ENCODE measurements at regions not wholly inside any gene's neighbourhood (a gene's known extent, or its start where the extent isn't known, plus 50 kb on each side); places are given as distances from the start of the nearest gene placed in this dataset.

DNA sequence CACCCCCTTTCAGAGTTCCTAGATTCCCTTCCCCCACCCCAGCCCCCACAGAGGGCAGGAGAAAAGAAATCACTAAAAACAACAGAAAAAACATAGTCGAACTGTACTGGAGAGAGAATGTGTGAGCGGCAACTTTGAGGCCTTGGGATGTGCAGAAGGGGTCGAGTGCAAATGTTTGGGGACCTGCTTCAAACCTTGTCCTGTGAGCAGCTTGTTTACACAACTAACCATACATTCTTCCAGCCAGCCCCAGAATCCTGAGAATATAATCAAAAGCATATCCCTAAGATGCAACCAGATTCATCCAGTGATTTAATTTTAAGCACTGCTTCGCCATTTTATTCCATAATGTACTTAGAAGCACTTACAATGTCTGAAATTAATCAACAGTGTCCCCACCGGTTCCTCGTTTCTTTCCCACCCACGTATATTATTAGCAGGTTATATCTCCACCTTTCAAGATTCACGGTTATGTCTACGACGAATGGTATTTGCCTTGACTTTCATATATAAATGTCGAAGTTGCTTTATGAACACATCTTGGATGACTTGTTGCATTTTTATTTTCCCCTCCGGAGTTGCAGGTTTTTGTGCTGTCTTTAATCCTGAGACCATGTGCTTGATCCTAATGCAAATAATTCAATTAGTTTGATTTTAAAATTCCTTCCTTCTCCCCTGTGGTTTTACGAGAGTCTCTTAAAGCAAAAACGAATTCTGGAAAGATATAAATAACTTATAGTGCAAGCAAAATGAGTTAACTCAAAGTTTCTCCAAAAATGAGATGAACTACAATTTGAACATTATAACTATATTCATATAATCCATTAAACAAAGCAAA is 107.6 kb downstream of the ZIC5 start:
- no peak overlapping the region for H3K4me2 ChIP-seq
- H3K27ac ChIP-seq, result no peak overlapping the region
- H3K4me1 ChIP-seq, result 0 out of 2 replicates have a peak, but pooled peaks cover 7% of the 10 kb centered on the region
- H3K9ac ChIP-seq, result no peak overlapping the region
- H3K36me3 ChIP-seq, result no peaks in the 10 kb centered on the region
- H3K4me3 ChIP-seq, result no peak overlapping the region
- no peaks in the 10 kb centered on the region for H3K9me3 ChIP-seq
- TF ChIP-seq Cebpa-rat (IDR thresholded peaks at IDR 0.05), result no peak
- H4K20me1 ChIP-seq, result no peaks in the 10 kb centered on the region
- no peaks in the 10 kb centered on the region for H3K27me3 ChIP-seq

DNA sequence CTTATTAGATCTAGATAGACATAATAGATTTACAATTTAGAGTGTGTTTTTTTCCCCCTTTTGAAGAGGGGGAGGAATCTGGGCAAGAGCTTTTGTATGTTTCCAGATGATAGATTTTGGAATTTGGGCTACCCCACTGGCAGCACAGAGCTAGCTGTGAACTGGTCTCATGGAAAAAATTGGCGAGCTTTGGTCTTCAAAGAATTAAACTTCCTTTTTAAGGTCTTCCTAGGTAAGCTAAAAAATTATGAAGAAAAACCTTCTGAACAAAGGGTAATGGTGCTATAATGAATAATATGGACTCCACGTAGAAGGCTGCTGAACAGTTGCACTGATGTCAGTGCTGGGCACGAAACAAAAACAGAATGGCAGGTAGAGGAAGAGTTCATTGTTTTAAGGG is 109.3 kb downstream of the ZIC5 start:
- no peaks in the 10 kb centered on the region for H3K27me3 ChIP-seq
- no peak overlapping the region for H3K4me2 ChIP-seq
- H4K20me1 ChIP-seq, result no peaks in the 10 kb centered on the region
- no peaks in the 10 kb centered on the region for H3K36me3 ChIP-seq
- no peaks in the 10 kb centered on the region for H3K9me3 ChIP-seq
- 0 out of 2 replicates have a peak, but pooled peaks cover 7% of the 10 kb centered on the region for H3K4me1 ChIP-seq
- H3K4me3 ChIP-seq, result no peak overlapping the region
- H3K9ac ChIP-seq, result no peak overlapping the region
- H3K27ac ChIP-seq, result no peak overlapping the region
- no peak for TF ChIP-seq Cebpa-rat (IDR thresholded peaks at IDR 0.05)

DNA sequence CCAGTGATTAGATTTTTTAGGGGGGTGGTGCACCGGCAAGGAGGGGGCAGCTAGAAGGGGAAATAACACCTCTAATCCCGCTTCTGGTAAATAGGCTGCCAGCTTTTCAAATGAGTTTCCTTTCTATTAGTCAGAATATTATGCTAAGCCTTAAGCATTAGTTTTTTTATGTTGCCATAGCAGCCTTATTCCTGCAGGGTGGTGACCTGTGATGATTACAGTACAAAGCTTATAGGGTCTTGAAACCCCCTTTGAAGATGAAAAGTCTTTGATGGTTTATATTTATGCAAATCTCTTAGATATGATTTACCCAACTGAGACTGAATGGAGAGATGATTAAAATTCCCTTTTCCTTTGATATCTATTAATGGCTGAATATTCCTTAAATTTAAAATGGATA is 109.8 kb downstream of the ZIC5 start:
- no peaks in the 10 kb centered on the region for H3K27me3 ChIP-seq
- H3K4me3 ChIP-seq, result no peak overlapping the region
- no peaks in the 10 kb centered on the region for H3K9me3 ChIP-seq
- H3K4me2 ChIP-seq, result no peak overlapping the region
- no peak for TF ChIP-seq Cebpa-rat (IDR thresholded peaks at IDR 0.05)
- H3K4me1 ChIP-seq, result 0 out of 2 replicates have a peak, but pooled peaks cover 7% of the 10 kb centered on the region
- no peaks in the 10 kb centered on the region for H4K20me1 ChIP-seq
- H3K27ac ChIP-seq, result no peak overlapping the region
- H3K36me3 ChIP-seq, result no peaks in the 10 kb centered on the region
- no peak overlapping the region for H3K9ac ChIP-seq

DNA sequence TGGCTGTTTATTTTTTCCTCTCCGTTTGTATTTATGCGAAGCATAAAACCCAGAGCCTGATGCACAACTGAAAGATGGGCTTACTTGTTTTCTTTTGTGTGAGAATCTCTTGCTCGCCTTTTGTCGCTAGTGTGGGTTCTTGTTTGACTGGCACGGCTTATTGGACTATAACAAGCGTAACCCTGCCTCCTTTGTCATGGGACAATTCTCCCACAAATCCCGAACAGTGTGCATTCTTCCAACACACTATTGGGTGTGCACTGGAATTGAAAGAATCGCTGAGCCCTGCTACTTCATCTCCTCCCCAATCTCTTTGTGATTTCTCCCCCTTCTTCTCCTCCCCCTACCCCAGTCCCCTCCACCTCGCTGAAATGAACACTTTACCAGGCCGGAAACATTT is 110.8 kb downstream of the ZIC5 start:
- Histone ChIP-seq H3K9me3 (no peaks in the 10 kb centered on the region), H3K9ac (no peak overlapping the region), H3K4me2 (no peak overlapping the region), H4K20me1 (no peaks in the 10 kb centered on the region), H3K36me3 (no peaks in the 10 kb centered on the region), H3K4me3 (no peak overlapping the region), H3K27me3 (no peaks in the 10 kb centered on the region), H3K27ac (no peak overlapping the region), H3K4me1 (0 out of 2 replicates have a peak, but pooled peaks cover 7% of the 10 kb centered on the region)
- no peak for TF ChIP-seq Cebpa-rat (IDR thresholded peaks at IDR 0.05)

DNA sequence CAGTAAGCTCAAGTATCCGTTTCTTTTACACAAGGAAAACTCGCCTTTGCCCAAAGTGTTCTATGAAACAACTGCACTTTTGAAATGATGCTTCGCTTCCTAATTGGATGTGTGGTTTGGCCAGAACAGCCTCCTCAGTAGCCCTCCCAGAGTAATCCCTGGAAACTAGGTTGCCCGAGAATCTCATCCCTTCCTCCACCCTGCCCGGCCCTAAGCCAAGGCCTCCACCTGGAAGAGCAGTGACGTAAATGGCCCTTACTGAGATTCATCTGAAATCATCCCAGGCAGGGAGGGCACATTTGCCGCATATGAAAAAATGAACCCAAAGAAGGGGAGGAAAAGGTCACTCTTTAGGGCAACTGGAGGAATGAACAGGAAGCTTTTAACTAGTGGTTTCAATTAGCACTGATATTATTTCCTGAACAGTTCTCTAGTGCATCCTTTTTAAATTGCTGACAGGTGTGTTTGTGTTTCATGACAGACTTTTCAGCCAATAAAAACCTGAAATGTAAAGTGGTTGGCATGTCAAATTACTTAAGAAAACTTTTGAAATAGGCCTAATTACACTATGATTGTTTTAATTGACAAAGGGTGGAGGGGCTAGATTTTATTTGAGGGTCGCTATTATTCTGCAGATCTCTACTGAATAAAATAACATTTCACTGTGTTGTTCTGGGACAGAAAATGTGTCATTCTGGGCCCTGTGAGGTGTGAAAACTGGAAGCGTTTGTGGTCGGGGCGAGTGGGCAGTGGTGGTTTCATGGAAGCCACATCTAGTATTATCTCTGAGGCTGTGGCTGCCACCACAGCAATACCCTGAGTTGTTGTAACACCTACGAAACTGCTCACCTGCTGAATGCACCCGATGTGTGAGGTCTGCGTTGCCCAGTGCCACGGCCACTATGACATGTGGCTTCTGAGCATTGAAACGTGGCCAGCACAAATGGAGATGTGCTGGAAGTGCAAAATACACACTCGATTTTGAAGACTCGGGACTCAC is 112.1 kb downstream of the ZIC5 start:
- no peak overlapping the region for H3K4me3 ChIP-seq
- H3K4me1 ChIP-seq, result 0 out of 2 replicates have a peak, but pooled peaks cover 7% of the 10 kb centered on the region
- no peaks in the 10 kb centered on the region for H4K20me1 ChIP-seq
- no peak overlapping the region for H3K4me2 ChIP-seq
- TF ChIP-seq Cebpa-rat (IDR thresholded peaks at IDR 0.05), result no peak
- no peak overlapping the region for H3K27ac ChIP-seq
- H3K9me3 ChIP-seq, result no peaks in the 10 kb centered on the region
- no peaks in the 10 kb centered on the region for H3K36me3 ChIP-seq
- no peak overlapping the region for H3K9ac ChIP-seq
- no peaks in the 10 kb centered on the region for H3K27me3 ChIP-seq

DNA sequence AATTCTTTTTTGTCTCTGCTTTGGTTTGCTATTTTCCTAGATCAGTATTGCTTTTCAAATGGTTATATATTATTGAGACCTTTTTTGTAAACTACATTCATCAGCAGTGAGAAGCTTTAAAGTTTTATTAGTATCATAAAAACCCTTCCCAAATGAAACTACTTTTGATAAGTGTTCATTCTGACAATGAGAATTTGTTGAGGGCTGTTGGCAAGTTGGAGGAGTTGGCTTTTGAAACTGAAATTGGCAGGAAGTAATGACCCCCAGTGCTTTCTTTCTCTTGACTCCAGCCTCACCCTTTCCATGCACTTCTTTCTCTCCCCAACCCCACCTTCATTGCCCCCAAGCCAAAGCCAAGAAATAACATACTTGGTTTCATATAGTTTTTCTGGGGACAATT is 113.8 kb downstream of the ZIC5 start:
- H4K20me1 ChIP-seq, result no peaks in the 10 kb centered on the region

DNA sequence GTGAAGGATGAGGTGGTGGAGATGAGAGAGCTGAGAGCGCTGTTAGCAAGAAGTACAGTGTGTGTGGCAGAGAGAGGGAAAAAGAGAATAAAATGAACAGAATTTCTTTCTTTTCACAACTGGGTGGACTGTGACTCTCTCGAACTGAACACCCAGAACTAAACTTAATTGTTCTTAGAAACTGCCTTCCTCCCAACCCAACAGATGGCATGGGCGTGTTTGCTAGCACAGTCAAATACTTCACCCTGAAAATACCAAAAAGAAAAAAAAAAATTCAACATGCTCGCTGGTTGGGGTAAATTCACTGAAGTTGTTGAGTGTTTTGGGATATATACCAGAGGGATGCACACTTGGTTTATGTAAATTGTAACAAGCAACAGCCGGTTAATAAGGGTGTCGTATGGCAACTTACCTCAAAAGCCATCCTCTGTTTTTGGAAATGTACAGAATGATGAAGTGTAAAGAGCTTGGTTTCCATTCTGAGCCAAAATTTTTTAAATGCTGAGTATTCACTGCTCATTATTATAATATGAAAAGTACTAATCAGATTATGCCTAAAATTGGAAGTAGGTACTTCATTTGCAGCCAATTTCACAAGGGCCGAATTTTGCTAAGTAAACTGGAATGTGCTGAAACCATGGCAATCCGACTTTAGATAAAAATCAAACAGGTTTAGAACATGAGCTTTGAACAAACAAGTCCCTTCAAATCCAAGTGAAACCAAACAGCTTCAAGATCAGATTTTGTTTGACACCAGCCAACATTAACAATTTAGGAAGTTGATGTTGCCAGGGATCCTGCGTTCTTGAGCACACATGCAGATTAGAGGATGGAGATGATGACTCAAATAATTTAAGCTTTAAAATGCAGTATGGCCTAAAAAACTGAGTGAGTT is 115.8 kb downstream of the ZIC5 start:
- Histone ChIP-seq H3K4me3 (no peak overlapping the region), H3K4me2 (no peak overlapping the region), H3K9ac (no peak overlapping the region), H4K20me1 (no peaks in the 10 kb centered on the region), H3K36me3 (no peaks in the 10 kb centered on the region), H3K4me1 (0 out of 2 replicates have a peak, but pooled peaks cover 7% of the 10 kb centered on the region), H3K27ac (no peak overlapping the region), H3K27me3 (no peaks in the 10 kb centered on the region), H3K9me3 (no peaks in the 10 kb centered on the region)
- TF ChIP-seq Cebpa-rat (IDR thresholded peaks at IDR 0.05), result no peak

More for the DNA sequence above, 113.8 kb downstream of the ZIC5 start:
- Histone ChIP-seq H3K36me3 (no peaks in the 10 kb centered on the region), H3K4me2 (no peak overlapping the region), H3K27ac (no peak overlapping the region), H3K4me1 (0 out of 2 replicates have a peak, but pooled peaks cover 7% of the 10 kb centered on the region), H3K9ac (no peak overlapping the region), H3K4me3 (no peak overlapping the region), H3K9me3 (no peaks in the 10 kb centered on the region), H3K27me3 (no peaks in the 10 kb centered on the region)
- no peak for TF ChIP-seq Cebpa-rat (IDR thresholded peaks at IDR 0.05)

DNA sequence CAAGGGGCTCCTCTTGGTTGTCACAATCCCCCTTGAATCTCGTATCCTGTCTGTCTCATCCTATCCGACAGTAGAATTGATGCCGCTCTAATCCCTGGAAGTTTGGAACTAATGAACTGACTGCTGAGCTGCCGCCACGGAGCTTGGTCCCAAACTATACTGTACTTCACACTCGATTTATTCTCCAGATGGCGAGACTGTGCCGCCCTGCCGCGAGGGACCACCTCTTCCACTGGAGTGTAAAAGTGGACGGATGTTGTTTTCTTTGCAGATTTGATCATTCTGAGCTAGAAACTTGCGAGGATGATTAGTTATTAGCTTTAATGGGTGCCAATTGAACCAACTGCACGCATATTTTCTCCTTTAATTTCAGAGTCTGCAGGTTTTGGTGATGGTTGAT is 117.2 kb downstream of the ZIC5 start:
- Histone ChIP-seq H3K4me3 (no peak overlapping the region), H4K20me1 (no peaks in the 10 kb centered on the region), H3K9ac (no peak overlapping the region), H3K27ac (no peak overlapping the region), H3K4me2 (no peak overlapping the region), H3K27me3 (no peaks in the 10 kb centered on the region), H3K36me3 (no peaks in the 10 kb centered on the region), H3K4me1 (0 out of 2 replicates have a peak, but pooled peaks cover under 1% of the 10 kb centered on the region), H3K9me3 (no peaks in the 10 kb centered on the region)
- TF ChIP-seq Cebpa-rat (IDR thresholded peaks at IDR 0.05), result no peak

DNA sequence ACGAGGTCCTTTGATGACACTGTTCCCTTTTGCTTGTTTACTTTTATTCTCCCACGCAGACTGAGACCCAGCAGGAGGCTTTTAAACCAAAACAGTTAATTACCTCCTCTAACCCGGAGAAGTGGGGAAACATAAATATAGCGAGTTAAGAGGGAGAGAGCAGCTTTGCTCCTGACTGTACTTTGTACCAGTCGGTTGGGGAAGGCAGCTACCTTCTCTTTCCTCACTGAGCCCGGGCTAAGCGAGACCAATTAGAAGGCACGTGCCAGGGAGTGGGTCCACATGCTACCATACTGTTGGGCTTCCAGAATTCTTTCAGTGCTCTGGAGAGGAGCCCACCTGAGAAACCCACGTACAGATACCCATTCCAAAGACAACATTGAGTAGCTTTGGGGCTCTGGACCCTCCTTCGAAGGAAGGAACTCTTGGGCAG is 124.2 kb downstream of the ZIC5 start:
- Histone ChIP-seq H3K27me3 (no peaks in the 10 kb centered on the region), H3K27ac (no peak overlapping the region), H3K4me2 (no peak overlapping the region), H3K4me3 (no peak overlapping the region), H3K36me3 (no peaks in the 10 kb centered on the region), H4K20me1 (no peaks in the 10 kb centered on the region), H3K9me3 (no peaks in the 10 kb centered on the region), H3K9ac (no peak overlapping the region), H3K4me1 (peaks cover 3% of the 10 kb centered on the region)
- no peak for TF ChIP-seq Cebpa-rat (IDR thresholded peaks at IDR 0.05)

Measured in BLaER1 (cell line).